ENCODE measurements at regions not wholly inside any gene's neighbourhood (a gene's known extent, or its start where the extent isn't known, plus 50 kb on each side); places are given as distances from the start of the nearest gene placed in this dataset.

DNA sequence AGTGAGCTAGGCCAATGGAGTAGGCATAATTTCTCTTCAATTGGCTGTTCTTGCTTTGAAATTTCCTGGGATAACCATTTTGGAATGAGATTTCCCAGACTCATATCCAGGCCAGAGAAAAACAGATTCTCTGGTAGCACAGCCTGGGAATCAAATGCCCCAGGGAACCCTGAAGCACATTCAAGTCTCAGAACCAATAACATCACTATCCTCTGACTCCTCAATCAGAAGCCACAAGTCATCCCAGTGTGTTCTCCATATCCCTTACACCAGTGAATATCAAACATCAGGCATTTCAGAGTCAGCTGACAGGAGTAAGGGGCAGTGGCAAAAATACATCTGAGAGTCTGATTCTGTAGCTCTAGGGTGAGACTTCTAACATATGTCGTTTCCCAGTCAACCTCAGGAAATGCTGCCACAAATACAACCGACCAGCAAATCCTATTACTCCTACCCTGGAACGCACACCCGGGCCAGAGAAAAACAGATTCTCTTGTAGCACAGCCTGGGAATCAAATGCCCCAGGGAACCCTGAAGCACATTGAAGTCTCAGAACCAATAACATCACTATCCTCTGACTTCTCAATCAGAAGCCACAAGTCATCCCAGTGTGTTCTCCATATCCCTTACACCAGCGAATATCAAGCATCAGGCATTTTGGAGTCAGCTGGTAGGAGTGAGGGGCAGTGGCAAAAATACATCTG lies 537.7 kb upstream of the NMUR2 start:
- Histone ChIP-seq H3K9me3 (ENCODE audit: control insufficient read depth, low read length) (no peaks in the 10 kb centered on the region), H3K36me3 (ENCODE audit: control insufficient read depth, insufficient read depth, low read length) (no peaks in the 10 kb centered on the region), H3K27me3 (replicated peaks; ENCODE audit: control insufficient read depth, insufficient read depth, low read length, poor library complexity, severe bottlenecking) (no peaks in the 10 kb centered on the region), H3K27ac (ENCODE audit: insufficient read depth, low read length, poor library complexity, severe bottlenecking) (no peak overlapping the region), H3K4me1 (ENCODE audit: control insufficient read depth, insufficient read depth, low read length, poor library complexity, severe bottlenecking) (no peaks in the 10 kb centered on the region), H3K4me3 (ENCODE audit: insufficient read depth, low read depth, low read length, poor library complexity, severe bottlenecking) (no peak overlapping the region)
- no peak for DNase-seq

DNA sequence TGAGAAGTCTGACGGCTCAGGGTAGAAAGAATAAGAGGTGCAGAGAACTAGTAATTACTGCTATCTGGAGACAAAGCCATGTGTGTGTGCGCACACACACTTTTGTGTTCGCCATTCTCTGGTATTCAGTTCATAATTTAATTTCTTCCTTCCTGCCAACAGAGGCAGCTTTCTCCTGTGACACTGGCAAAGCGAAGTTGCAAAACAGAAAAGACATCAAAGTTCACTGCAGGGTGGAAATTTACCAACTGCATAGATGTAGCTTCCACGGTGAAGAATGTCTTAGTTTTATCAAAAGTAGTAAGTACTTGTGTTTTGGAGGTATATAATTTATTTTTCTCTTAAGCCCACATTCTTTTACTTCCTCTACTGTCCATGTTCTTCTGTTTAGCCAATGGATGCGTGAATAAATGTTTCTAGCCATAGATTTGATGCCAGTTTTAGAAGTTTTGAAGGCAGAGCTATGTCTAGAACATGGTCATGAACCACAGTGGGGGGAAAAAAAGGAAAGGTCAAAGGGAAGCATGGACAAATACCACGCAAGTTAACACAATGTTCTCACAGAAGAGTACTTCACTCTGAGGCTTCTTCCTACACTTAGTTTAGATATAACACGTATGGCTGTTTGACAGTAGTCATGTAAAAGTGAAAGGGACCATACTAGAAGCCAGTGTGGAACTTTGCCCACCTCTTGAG lies 536.5 kb upstream of the GRIA1 start:
- Histone ChIP-seq H3K27me3 (replicated peaks; ENCODE audit: control insufficient read depth, insufficient read depth, low read length, poor library complexity, severe bottlenecking) (no peaks in the 10 kb centered on the region), H3K4me1 (ENCODE audit: control insufficient read depth, insufficient read depth, low read length, poor library complexity, severe bottlenecking) (no peaks in the 10 kb centered on the region), H3K27ac (ENCODE audit: insufficient read depth, low read length, poor library complexity, severe bottlenecking) (no peak overlapping the region), H3K36me3 (ENCODE audit: control insufficient read depth, insufficient read depth, low read length) (no peaks in the 10 kb centered on the region), H3K9me3 (ENCODE audit: control insufficient read depth, low read length) (no peaks in the 10 kb centered on the region), H3K4me3 (ENCODE audit: insufficient read depth, low read depth, low read length, poor library complexity, severe bottlenecking) (no peak overlapping the region)
- DNase-seq: no peak

DNA sequence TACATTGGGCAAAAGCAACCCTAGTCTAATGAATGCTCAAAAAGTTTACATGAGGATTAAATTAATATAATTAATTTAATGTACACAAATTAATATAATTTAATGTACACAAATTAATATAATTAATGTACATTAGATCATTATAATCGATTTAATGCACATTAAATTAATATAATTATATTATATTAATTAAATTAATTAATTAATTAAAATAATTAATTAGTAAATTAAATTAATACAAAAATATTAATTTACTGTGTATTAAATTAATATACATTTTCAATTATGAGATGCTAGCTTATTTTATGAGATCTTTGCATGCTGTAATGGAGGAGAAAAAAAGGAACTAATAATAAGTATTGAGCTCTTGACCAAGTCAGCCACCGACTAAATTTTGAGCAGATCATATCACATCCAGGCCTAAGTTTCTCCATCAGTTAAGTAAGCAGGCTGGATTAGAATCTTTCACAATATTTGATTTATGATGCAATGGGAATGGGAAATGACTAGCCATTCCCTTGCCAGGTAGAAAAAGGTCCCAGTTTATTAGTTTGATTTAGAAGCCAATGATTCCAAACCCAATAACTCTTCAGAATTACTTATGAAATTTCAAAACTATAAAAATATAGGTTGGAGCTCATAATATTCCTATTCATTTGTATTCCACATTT lies 533.4 kb upstream of the GRIA1 start:
- H3K27ac ChIP-seq (ENCODE audit: insufficient read depth, low read length, poor library complexity, severe bottlenecking): no peak overlapping the region
- DNase-seq: no peak
- H3K9me3 ChIP-seq (ENCODE audit: control insufficient read depth, low read length): no peaks in the 10 kb centered on the region
- H3K4me1 ChIP-seq (ENCODE audit: control insufficient read depth, insufficient read depth, low read length, poor library complexity, severe bottlenecking): no peaks in the 10 kb centered on the region
- no peaks in the 10 kb centered on the region for H3K36me3 ChIP-seq (ENCODE audit: control insufficient read depth, insufficient read depth, low read length)
- no peaks in the 10 kb centered on the region for H3K27me3 ChIP-seq (replicated peaks; ENCODE audit: control insufficient read depth, insufficient read depth, low read length, poor library complexity, severe bottlenecking)
- no peak overlapping the region for H3K4me3 ChIP-seq (ENCODE audit: insufficient read depth, low read depth, low read length, poor library complexity, severe bottlenecking)

DNA sequence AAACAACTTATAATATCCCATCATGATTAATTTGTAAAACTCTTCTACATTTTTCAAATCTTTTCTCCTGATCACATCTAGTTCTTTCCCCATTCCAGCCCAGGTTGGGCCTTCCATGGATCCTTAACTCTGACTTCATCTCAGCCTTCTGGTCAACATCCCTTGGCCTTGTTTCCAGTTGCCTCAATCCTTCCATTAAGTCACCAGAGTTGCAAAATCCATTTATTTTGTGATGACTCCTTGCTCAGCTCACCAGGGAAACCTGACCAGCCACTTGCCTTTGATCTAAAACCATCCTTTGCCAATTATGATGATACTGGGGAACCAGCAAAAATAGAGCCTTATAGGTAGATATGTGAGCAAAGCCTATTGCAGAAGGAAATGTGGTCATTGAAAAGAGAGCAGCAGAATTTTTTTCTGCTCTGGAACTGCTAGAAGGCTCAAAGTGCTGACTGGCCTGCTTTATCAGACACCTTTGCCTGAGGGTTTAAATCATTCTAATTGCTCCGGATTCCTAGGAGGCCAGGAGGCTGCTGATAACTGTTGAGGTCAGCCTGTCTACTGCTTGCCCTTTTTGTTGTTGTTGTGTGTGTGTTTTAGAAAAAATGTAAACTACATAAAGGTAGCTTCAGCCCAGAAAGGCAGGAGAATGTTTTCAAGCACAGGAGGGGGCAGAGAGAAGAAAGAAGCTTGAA lies 512.2 kb upstream of the GRIA1 start:
- no peak overlapping the region for H3K4me3 ChIP-seq (ENCODE audit: insufficient read depth, low read depth, low read length, poor library complexity, severe bottlenecking)
- no peaks in the 10 kb centered on the region for H3K27me3 ChIP-seq (replicated peaks; ENCODE audit: control insufficient read depth, insufficient read depth, low read length, poor library complexity, severe bottlenecking)
- no peak overlapping the region for H3K27ac ChIP-seq (ENCODE audit: insufficient read depth, low read length, poor library complexity, severe bottlenecking)
- DNase-seq: no peak
- H3K36me3 ChIP-seq (ENCODE audit: control insufficient read depth, insufficient read depth, low read length): no peaks in the 10 kb centered on the region
- no peaks in the 10 kb centered on the region for H3K4me1 ChIP-seq (ENCODE audit: control insufficient read depth, insufficient read depth, low read length, poor library complexity, severe bottlenecking)
- H3K9me3 ChIP-seq (ENCODE audit: control insufficient read depth, low read length): no peaks in the 10 kb centered on the region

DNA sequence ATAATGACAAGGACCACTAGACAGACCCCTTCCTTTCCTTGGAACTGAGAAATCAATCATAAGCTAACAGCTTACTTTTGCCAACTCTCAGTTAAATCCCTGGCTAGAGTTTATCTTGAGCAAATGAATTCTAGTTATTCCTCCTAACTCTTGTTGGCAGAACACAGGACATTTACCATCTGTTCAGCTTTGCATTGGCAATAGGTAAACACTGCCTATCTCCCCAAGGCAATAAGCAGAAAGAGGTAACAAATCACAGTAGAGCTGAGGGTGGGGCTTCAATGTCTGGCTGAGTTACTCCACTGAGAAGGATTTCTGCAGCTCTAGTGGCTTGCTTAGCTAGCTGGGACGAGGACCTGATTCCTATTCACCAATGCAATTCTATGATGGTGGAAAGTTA lies 503.3 kb upstream of the GRIA1 start:
- no peak for DNase-seq
- no peaks in the 10 kb centered on the region for H3K36me3 ChIP-seq (ENCODE audit: control insufficient read depth, insufficient read depth, low read length)
- H3K27me3 ChIP-seq (replicated peaks; ENCODE audit: control insufficient read depth, insufficient read depth, low read length, poor library complexity, severe bottlenecking): no peaks in the 10 kb centered on the region
- no peak overlapping the region for H3K4me3 ChIP-seq (ENCODE audit: insufficient read depth, low read depth, low read length, poor library complexity, severe bottlenecking)
- H3K4me1 ChIP-seq (ENCODE audit: control insufficient read depth, insufficient read depth, low read length, poor library complexity, severe bottlenecking): no peaks in the 10 kb centered on the region
- H3K9me3 ChIP-seq (ENCODE audit: control insufficient read depth, low read length): no peaks in the 10 kb centered on the region
- no peak overlapping the region for H3K27ac ChIP-seq (ENCODE audit: insufficient read depth, low read length, poor library complexity, severe bottlenecking)

DNA sequence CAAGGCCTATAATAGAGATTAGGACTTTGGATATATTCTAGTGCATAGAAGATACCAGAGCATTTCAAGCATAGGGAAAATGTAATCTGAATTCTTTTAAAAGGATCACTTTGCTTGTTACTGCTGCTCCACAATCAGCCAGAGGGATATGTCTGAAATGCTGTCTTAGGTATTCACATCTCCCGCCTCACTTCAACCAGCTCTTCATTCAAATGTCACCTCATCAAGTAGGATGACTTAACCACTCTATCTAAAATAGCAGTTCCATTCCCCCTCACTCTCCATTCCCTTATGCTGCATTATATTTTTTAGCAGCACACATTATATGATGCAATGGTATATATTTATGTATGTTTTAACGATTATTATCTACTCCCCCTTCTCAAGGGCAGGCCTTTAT lies 500.3 kb upstream of the GRIA1 start:
- H3K36me3 ChIP-seq (ENCODE audit: control insufficient read depth, insufficient read depth, low read length): no peaks in the 10 kb centered on the region
- H3K4me1 ChIP-seq (ENCODE audit: control insufficient read depth, insufficient read depth, low read length, poor library complexity, severe bottlenecking): no peaks in the 10 kb centered on the region
- no peak overlapping the region for H3K27ac ChIP-seq (ENCODE audit: insufficient read depth, low read length, poor library complexity, severe bottlenecking)
- H3K27me3 ChIP-seq (replicated peaks; ENCODE audit: control insufficient read depth, insufficient read depth, low read length, poor library complexity, severe bottlenecking): no peaks in the 10 kb centered on the region
- H3K4me3 ChIP-seq (ENCODE audit: insufficient read depth, low read depth, low read length, poor library complexity, severe bottlenecking): no peak overlapping the region
- no peaks in the 10 kb centered on the region for H3K9me3 ChIP-seq (ENCODE audit: control insufficient read depth, low read length)
- no peak for DNase-seq

DNA sequence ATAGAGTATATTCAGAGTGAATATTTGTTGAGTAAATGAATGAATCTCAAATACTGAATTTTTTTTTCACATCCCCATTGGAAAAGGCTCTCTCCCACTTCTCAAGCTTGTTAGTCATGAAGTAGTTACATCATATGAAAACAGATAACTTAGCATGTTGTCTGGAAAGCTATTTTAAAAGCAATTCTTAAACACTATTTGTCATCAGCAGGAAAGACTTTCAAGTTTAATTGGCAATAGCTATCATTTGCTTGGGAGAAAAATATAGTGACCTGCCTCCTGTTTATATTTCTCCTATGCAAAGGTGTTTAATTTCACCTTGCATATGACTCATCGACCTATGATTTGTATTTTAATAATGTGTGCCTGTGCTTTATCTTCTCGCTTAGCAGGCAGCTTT lies 499.8 kb upstream of the GRIA1 start:
- DNase-seq: no peak
- no peak overlapping the region for H3K27ac ChIP-seq (ENCODE audit: insufficient read depth, low read length, poor library complexity, severe bottlenecking)
- H3K4me3 ChIP-seq (ENCODE audit: insufficient read depth, low read depth, low read length, poor library complexity, severe bottlenecking): no peak overlapping the region
- no peaks in the 10 kb centered on the region for H3K27me3 ChIP-seq (replicated peaks; ENCODE audit: control insufficient read depth, insufficient read depth, low read length, poor library complexity, severe bottlenecking)
- no peaks in the 10 kb centered on the region for H3K4me1 ChIP-seq (ENCODE audit: control insufficient read depth, insufficient read depth, low read length, poor library complexity, severe bottlenecking)
- H3K9me3 ChIP-seq (ENCODE audit: control insufficient read depth, low read length): no peaks in the 10 kb centered on the region
- no peaks in the 10 kb centered on the region for H3K36me3 ChIP-seq (ENCODE audit: control insufficient read depth, insufficient read depth, low read length)

DNA sequence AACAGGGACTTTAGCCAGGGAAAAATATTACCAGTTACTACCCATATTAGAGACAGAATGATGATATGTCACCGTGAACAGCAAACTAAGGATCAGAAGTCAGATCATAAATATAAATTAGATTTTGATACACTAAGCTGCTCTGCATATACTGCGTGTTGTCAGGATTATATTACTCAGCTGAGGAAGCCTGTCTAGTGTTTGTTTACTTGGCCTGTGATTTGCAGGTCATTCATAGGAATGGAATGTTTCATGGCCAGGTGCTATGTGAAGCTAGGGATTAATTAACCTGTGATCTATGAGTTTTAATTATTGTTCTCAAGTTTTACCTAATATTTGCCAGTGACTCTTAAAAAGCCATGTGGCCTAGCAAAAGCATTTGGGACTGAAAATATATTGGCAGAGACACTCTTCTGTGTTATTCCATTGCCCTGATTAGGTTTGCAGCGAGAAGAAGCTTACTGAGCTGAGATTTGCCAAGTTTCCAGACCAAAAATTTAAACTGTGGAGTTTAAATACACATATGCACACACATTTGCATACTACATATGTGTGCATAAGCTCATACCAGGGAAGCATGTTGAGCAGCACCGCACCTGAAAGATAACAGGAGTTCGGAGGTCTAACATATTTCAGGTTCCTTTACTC lies 496.3 kb upstream of the GRIA1 start:
- Histone ChIP-seq H3K9me3 (ENCODE audit: control insufficient read depth, low read length) (peaks cover 3% of the 10 kb centered on the region), H3K27ac (ENCODE audit: insufficient read depth, low read length, poor library complexity, severe bottlenecking) (no peak overlapping the region), H3K4me3 (ENCODE audit: insufficient read depth, low read depth, low read length, poor library complexity, severe bottlenecking) (no peak overlapping the region), H3K27me3 (replicated peaks; ENCODE audit: control insufficient read depth, insufficient read depth, low read length, poor library complexity, severe bottlenecking) (no peaks in the 10 kb centered on the region), H3K36me3 (ENCODE audit: control insufficient read depth, insufficient read depth, low read length) (no peaks in the 10 kb centered on the region), H3K4me1 (ENCODE audit: control insufficient read depth, insufficient read depth, low read length, poor library complexity, severe bottlenecking) (no peaks in the 10 kb centered on the region)
- no peak for DNase-seq

DNA sequence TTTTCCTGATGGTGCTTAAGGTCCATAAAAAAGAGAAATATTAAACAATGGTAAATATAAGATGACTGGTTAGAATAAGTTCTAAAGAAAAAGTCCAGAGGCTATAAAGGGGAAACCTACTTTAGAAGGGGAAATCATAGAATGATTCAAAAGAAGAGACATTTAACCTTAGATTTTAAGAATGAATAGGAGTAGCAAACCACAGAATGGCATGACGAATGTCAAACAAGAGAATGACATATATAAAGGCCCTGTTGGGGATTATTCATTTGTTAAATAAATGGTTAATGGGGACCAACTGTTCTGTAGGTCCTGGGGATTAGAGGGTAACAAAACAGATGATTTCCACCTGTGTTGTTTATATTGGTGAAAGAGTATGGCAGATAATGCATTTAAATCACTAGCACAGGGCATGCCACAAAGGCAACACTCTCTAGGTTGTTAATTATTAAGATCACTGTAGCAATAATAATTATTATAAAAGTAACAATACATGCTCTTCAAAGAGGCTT lies 495.2 kb upstream of the GRIA1 start:
- H3K4me3 ChIP-seq (ENCODE audit: insufficient read depth, low read depth, low read length, poor library complexity, severe bottlenecking): no peak overlapping the region
- H3K9me3 ChIP-seq (ENCODE audit: control insufficient read depth, low read length): peaks cover 3% of the 10 kb centered on the region
- no peak for DNase-seq
- H3K27ac ChIP-seq (ENCODE audit: insufficient read depth, low read length, poor library complexity, severe bottlenecking): no peak overlapping the region
- H3K4me1 ChIP-seq (ENCODE audit: control insufficient read depth, insufficient read depth, low read length, poor library complexity, severe bottlenecking): no peaks in the 10 kb centered on the region
- no peaks in the 10 kb centered on the region for H3K36me3 ChIP-seq (ENCODE audit: control insufficient read depth, insufficient read depth, low read length)
- no peaks in the 10 kb centered on the region for H3K27me3 ChIP-seq (replicated peaks; ENCODE audit: control insufficient read depth, insufficient read depth, low read length, poor library complexity, severe bottlenecking)

Measured in effector memory CD4-positive, alpha-beta T cell (primary cell).